ENCODE measurements at regions not wholly inside any gene's neighbourhood (a gene's known extent, or its start where the extent isn't known, plus 50 kb on each side); places are given as distances from the start of the nearest gene placed in this dataset.

- TF ChIP-seq, protein P1, sequence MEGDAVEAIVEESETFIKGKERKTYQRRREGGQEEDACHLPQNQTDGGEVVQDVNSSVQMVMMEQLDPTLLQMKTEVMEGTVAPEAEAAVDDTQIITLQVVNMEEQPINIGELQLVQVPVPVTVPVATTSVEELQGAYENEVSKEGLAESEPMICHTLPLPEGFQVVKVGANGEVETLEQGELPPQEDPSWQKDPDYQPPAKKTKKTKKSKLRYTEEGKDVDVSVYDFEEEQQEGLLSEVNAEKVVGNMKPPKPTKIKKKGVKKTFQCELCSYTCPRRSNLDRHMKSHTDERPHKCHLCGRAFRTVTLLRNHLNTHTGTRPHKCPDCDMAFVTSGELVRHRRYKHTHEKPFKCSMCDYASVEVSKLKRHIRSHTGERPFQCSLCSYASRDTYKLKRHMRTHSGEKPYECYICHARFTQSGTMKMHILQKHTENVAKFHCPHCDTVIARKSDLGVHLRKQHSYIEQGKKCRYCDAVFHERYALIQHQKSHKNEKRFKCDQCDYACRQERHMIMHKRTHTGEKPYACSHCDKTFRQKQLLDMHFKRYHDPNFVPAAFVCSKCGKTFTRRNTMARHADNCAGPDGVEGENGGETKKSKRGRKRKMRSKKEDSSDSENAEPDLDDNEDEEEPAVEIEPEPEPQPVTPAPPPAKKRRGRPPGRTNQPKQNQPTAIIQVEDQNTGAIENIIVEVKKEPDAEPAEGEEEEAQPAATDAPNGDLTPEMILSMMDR (conservative IDR thresholded peaks at IDR 0.05): no peak
- TF ChIP-seq EZH2 (IDR thresholded peaks at IDR 0.05; ENCODE audit: low read depth): no peak
Observed at GRCh38 chr7:94111009-94111408, 106.9 kb upstream of the BET1 start.
